GM12873 (cell line): ENCODE measurements at regions not wholly inside any gene's neighbourhood (a gene's known extent, or its start where the extent isn't known, plus 50 kb on each side); places are given as distances from the start of the nearest gene placed in this dataset.

Source experiments
- TF ChIP-seq, protein P1 (sequence below): IDR thresholded peaks from 2 replicates; pipeline ENCODE4 v1.5.1; 2012; ENCODE audit warnings: low read depth, mild to moderate bottlenecking, moderate library complexity, low read length, control low read depth; ENCODE audit not compliant: insufficient read depth; ENCODE audit errors: missing control alignments

DNA sequence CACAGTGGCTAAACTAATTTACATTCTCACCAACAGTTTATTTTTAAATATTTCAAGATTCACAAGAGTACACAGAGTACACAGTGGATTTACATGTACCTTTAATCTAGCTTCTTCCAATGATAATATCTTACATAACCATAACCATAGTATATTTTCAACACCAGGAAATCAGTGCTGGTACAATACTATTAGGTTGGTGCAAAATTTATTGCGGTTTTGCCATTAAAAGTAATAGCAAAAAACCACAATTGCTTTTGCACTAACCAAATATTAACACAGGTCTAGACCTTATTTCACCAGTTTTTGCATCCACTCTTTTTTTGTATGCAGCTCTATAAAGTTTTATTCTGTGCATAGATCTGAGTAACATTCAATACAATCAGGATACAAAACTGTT is 163.0 kb downstream of the SCG2 start:
- TF ChIP-seq, protein P1, sequence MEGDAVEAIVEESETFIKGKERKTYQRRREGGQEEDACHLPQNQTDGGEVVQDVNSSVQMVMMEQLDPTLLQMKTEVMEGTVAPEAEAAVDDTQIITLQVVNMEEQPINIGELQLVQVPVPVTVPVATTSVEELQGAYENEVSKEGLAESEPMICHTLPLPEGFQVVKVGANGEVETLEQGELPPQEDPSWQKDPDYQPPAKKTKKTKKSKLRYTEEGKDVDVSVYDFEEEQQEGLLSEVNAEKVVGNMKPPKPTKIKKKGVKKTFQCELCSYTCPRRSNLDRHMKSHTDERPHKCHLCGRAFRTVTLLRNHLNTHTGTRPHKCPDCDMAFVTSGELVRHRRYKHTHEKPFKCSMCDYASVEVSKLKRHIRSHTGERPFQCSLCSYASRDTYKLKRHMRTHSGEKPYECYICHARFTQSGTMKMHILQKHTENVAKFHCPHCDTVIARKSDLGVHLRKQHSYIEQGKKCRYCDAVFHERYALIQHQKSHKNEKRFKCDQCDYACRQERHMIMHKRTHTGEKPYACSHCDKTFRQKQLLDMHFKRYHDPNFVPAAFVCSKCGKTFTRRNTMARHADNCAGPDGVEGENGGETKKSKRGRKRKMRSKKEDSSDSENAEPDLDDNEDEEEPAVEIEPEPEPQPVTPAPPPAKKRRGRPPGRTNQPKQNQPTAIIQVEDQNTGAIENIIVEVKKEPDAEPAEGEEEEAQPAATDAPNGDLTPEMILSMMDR, result no peak

GRCh38 chr2:223439786-223440185 is 162.4 kb downstream of the SCG2 start:
- TF ChIP-seq, protein P1, result no peak

GRCh38 chr2:223442847-223443246 is 159.3 kb downstream of the SCG2 start:
- TF ChIP-seq, protein P1, result no peak

DNA sequence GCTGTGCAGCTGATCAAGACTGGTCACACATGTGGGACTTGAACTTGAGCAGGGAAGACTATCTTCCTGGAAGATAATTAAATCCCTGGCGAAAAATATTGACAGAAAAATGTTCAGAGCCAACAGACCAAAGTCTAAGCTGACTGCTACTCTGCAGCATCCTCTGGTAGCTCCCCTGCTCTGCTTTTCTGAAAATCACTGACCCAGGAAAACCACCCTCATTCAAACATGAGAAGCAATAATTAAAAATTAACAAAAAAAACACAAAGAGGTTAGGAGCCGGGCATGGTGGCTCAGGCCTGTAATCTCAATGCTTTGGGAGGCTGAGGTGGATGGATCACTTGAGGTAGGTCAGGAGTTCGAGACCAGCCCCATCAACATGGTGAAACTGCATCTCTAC is 151.9 kb downstream of the SCG2 start:
- TF ChIP-seq, protein P1, result no peak

GRCh38 chr2:223457301-223457700 is 144.9 kb downstream of the SCG2 start:
- TF ChIP-seq, protein P1, result no peak

- TF ChIP-seq, protein P1, result peak; percentile 8
Observed at GRCh38 chr2:223459328-223459939, 142.7 kb downstream of the SCG2 start.

DNA sequence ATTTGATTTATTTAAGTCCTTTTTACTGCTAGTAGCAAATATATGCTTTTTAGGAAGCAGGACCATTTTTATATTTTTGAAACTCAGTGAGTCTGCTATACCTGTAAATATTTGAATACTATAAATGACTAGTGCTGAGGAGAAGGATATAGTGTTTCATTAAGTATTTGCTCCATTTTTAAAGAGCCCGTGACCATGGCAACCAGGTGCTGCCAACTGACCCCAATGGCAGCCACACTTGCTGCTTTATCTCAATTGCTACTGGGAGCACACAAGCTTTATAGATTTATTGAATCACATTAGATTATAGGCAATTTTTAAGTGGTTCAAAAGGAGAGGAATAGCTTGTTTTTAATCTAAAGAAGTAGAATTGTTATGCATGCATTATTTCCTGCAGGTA is 142.0 kb downstream of the SCG2 start:
- TF ChIP-seq, protein P1, result no peak
